H1 (cell line): ENCODE measurements at regions not wholly inside any gene's neighbourhood (a gene's known extent, or its start where the extent isn't known, plus 50 kb on each side); places are given as distances from the start of the nearest gene placed in this dataset.

Experiments used
- CHD1 ChIP-seq: IDR thresholded peaks from 2 replicates; pipeline ENCODE4 v1.6.1; 2012; ENCODE audit warnings: low read depth, low read length, improper control_type of control experiment
- HDAC6 ChIP-seq: IDR thresholded peaks from one replicate; pipeline ENCODE4 v1.7.1; 2012; ENCODE audit warnings: low read depth, mild to moderate bottlenecking, inconsistent platforms, low read length, moderate library complexity
- KDM4A ChIP-seq: IDR thresholded peaks from one replicate; pipeline ENCODE4 v1.7.1; 2012; ENCODE audit warnings: low read depth, mild to moderate bottlenecking, moderate library complexity, low read length, inconsistent platforms; ENCODE audit not compliant: severe bottlenecking
- NANOG ChIP-seq: IDR thresholded peaks from 2 replicates; pipeline ENCODE4 v1.6.1; 2011; ENCODE audit warnings: low read length, low read depth, mild to moderate bottlenecking, inconsistent platforms; ENCODE audit not compliant: insufficient read depth, poor library complexity, severe bottlenecking
- RBBP5 ChIP-seq: IDR thresholded peaks from 2 replicates; pipeline ENCODE4 v1.7.1; 2012; ENCODE audit warnings: low read depth, mild to moderate bottlenecking, inconsistent platforms, low read length, moderate library complexity, borderline replicate concordance
- SIRT6 ChIP-seq: IDR thresholded peaks from one replicate; pipeline ENCODE4 v1.7.1; 2012; ENCODE audit warnings: low read length, inconsistent platforms
- TAF7 ChIP-seq: optimal IDR thresholded peaks from 2 replicates; pipeline ENCODE3; 2011; ENCODE audit warnings: low read depth, mild to moderate bottlenecking, inconsistent platforms, low read length, moderate library complexity, borderline replicate concordance
- TBP ChIP-seq: IDR thresholded peaks from 2 replicates; pipeline ENCODE4 v1.6.1; 2011; ENCODE audit warnings: low read depth, low read length, improper control_type of control experiment
- TF ChIP-seq, protein P1 (sequence below): fragments of 300-600 bp; sonication (generic); IDR thresholded peaks from 2 replicates; pipeline ENCODE4 v1.7.1; 2012; ENCODE audit warnings: low read length, moderate library complexity, mild to moderate bottlenecking, inconsistent platforms; ENCODE audit not compliant: insufficient replicate concordance

DNA sequence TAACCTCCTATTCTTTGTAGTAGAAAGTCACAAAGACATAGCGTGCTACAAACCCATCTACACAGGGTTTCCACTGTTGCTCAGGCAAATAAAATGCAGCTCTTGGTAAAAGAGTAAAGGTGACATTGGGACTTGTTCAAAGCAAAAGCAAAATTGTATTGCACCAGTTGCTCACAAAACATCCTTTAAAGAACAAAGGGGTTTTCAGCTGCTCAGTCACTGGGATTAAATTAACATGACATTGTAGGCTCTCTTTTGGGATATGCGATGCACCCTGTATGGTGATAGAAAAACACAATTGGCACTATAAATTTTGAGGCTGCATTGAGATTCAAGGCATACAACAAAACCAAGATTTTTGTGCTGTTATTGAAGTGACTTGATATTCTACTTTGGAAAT, 447.3 kb upstream of the CNTN3 start (continued):
- TF ChIP-seq, protein P1, sequence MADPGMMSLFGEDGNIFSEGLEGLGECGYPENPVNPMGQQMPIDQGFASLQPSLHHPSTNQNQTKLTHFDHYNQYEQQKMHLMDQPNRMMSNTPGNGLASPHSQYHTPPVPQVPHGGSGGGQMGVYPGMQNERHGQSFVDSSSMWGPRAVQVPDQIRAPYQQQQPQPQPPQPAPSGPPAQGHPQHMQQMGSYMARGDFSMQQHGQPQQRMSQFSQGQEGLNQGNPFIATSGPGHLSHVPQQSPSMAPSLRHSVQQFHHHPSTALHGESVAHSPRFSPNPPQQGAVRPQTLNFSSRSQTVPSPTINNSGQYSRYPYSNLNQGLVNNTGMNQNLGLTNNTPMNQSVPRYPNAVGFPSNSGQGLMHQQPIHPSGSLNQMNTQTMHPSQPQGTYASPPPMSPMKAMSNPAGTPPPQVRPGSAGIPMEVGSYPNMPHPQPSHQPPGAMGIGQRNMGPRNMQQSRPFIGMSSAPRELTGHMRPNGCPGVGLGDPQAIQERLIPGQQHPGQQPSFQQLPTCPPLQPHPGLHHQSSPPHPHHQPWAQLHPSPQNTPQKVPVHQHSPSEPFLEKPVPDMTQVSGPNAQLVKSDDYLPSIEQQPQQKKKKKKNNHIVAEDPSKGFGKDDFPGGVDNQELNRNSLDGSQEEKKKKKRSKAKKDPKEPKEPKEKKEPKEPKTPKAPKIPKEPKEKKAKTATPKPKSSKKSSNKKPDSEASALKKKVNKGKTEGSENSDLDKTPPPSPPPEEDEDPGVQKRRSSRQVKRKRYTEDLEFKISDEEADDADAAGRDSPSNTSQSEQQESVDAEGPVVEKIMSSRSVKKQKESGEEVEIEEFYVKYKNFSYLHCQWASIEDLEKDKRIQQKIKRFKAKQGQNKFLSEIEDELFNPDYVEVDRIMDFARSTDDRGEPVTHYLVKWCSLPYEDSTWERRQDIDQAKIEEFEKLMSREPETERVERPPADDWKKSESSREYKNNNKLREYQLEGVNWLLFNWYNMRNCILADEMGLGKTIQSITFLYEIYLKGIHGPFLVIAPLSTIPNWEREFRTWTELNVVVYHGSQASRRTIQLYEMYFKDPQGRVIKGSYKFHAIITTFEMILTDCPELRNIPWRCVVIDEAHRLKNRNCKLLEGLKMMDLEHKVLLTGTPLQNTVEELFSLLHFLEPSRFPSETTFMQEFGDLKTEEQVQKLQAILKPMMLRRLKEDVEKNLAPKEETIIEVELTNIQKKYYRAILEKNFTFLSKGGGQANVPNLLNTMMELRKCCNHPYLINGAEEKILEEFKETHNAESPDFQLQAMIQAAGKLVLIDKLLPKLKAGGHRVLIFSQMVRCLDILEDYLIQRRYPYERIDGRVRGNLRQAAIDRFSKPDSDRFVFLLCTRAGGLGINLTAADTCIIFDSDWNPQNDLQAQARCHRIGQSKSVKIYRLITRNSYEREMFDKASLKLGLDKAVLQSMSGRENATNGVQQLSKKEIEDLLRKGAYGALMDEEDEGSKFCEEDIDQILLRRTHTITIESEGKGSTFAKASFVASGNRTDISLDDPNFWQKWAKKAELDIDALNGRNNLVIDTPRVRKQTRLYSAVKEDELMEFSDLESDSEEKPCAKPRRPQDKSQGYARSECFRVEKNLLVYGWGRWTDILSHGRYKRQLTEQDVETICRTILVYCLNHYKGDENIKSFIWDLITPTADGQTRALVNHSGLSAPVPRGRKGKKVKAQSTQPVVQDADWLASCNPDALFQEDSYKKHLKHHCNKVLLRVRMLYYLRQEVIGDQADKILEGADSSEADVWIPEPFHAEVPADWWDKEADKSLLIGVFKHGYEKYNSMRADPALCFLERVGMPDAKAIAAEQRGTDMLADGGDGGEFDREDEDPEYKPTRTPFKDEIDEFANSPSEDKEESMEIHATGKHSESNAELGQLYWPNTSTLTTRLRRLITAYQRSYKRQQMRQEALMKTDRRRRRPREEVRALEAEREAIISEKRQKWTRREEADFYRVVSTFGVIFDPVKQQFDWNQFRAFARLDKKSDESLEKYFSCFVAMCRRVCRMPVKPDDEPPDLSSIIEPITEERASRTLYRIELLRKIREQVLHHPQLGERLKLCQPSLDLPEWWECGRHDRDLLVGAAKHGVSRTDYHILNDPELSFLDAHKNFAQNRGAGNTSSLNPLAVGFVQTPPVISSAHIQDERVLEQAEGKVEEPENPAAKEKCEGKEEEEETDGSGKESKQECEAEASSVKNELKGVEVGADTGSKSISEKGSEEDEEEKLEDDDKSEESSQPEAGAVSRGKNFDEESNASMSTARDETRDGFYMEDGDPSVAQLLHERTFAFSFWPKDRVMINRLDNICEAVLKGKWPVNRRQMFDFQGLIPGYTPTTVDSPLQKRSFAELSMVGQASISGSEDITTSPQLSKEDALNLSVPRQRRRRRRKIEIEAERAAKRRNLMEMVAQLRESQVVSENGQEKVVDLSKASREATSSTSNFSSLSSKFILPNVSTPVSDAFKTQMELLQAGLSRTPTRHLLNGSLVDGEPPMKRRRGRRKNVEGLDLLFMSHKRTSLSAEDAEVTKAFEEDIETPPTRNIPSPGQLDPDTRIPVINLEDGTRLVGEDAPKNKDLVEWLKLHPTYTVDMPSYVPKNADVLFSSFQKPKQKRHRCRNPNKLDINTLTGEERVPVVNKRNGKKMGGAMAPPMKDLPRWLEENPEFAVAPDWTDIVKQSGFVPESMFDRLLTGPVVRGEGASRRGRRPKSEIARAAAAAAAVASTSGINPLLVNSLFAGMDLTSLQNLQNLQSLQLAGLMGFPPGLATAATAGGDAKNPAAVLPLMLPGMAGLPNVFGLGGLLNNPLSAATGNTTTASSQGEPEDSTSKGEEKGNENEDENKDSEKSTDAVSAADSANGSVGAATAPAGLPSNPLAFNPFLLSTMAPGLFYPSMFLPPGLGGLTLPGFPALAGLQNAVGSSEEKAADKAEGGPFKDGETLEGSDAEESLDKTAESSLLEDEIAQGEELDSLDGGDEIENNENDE: no peak
- TF ChIP-seq RBBP5: no peak
- TF ChIP-seq TAF7: no peak
- TF ChIP-seq NANOG: no peak
- no peak for TF ChIP-seq CHD1
- no peak for TF ChIP-seq HDAC6
- no peak for TF ChIP-seq SIRT6
- no peak for TF ChIP-seq KDM4A
- no peak for TF ChIP-seq TBP
